ENCODE measurements at regions not wholly inside any gene's neighbourhood (a gene's known extent, or its start where the extent isn't known, plus 50 kb on each side); places are given as distances from the start of the nearest gene placed in this dataset.
"Not testable (repeated sequence)": the region's sequence is repeated elsewhere in the genome, so short reads cannot be mapped to it uniquely, and the experiment has no call there.

DNA sequence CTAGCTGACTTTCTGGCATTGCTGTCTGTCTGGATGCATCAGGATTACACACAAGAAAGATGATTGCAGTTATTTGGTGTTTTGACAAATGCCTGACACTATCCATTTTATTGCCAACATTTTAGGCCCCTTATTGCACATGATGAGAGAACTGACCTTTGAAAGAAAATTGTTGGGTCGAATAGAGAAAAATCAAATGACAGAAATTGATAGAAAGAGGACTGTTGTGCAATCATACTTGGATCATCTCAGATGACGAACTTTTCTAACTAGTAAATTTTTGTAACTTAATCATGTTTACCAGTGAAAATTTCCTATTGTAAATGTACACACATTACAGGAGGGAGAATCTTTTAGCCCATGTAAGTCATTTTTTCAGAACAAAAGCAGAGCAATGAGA is 251.5 kb upstream of the USP15 start:
- Histone ChIP-seq H3K79me2 (ENCODE audit: insufficient read depth, low read length) (no peaks in the 10 kb centered on the region), H3K9me3 (replicated peaks in 1 of 2; ENCODE audit: control insufficient read depth in 1 of 2, insufficient read depth in 1 of 2, low read length in 2 of 2) (peaks cover 0 to 3% of the 10 kb centered on the region in 2 donors), H3K36me3 (replicated peaks in 1 of 2; ENCODE audit: control insufficient read depth in 1 of 2, insufficient read depth in 2 of 2, low read length in 2 of 2) (no peaks in the 10 kb centered on the region), H3K4me1 (ENCODE audit: control insufficient read depth in 1 of 2, insufficient read depth in 2 of 2, low read length in 2 of 2) (peaks cover under 1 to 4% of the 10 kb centered on the region in 2 donors), H3K27ac (ENCODE audit: low read depth in 1 of 2, low read length in 2 of 2) (no peak overlapping the region), H3K9ac (ENCODE audit: insufficient read depth, low read length, poor library complexity, severe bottlenecking) (no peak overlapping the region), H3K4me2 (replicated peaks; ENCODE audit: extremely low read depth, low read length, poor library complexity, severe bottlenecking) (no peak overlapping the region), H4K20me1 (ENCODE audit: insufficient read depth, low read length) (no peaks in the 10 kb centered on the region), H3K4me3 (replicated peaks in 1 of 3; ENCODE audit: low read depth in 2 of 3, low read length in 3 of 3) (no peak overlapping the region), H2AFZ (ENCODE audit: insufficient read depth, low read depth, low read length, poor library complexity, severe bottlenecking) (no peak overlapping the region), H3K27me3 (ENCODE audit: control insufficient read depth in 2 of 2, insufficient read depth in 2 of 2, low read length in 2 of 2) (no peaks in the 10 kb centered on the region)
- WGBS (ENCODE audit: insufficient coverage): no CpG with 5 or more reads among the region's 2 CpGs
- DNase-seq: no peak
- Mint-ChIP-seq H3K9me3 (peaks cover 0 to 6% (median 2%) of the 10 kb centered on the region in 7 donors), H3K36me3 (no peaks in the 10 kb centered on the region), H3K4me3 (no peak overlapping the region), H3K27ac (no peak overlapping the region), H3K4me1 (peaks cover 2% of the 10 kb centered on the region), H3K27me3 (ENCODE audit: low read depth in 3 of 3) (no peaks in the 10 kb centered on the region)
- intact Hi-C loops (cut with micrococcal nuclease): loop anchor here in 1 of 2 donors (10.0 kb wide), 1 partner anchor 1364 kb away; no protein-coding TSS in a partner anchor
- TF ChIP-seq, protein P1, sequence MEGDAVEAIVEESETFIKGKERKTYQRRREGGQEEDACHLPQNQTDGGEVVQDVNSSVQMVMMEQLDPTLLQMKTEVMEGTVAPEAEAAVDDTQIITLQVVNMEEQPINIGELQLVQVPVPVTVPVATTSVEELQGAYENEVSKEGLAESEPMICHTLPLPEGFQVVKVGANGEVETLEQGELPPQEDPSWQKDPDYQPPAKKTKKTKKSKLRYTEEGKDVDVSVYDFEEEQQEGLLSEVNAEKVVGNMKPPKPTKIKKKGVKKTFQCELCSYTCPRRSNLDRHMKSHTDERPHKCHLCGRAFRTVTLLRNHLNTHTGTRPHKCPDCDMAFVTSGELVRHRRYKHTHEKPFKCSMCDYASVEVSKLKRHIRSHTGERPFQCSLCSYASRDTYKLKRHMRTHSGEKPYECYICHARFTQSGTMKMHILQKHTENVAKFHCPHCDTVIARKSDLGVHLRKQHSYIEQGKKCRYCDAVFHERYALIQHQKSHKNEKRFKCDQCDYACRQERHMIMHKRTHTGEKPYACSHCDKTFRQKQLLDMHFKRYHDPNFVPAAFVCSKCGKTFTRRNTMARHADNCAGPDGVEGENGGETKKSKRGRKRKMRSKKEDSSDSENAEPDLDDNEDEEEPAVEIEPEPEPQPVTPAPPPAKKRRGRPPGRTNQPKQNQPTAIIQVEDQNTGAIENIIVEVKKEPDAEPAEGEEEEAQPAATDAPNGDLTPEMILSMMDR (IDR thresholded peaks at IDR 0.05): no peak

DNA sequence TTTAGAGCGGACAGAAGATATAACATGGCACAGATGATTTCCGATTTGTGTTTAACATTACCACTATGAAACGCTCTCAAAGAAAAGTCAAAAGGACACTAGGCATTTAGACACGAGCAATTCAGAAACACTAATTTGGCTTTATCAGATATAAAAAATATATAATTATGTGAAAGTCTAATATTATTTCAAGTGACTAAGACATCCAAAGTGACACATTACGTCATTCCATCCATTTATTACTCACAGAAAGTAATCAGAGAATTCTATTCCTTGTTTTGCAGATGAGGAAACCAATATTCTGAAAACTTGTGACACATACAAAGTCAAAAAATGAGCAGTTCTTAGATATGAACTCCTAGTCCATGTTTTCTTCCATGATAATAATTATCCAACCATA is 250.8 kb upstream of the USP15 start:
- WGBS (ENCODE audit: insufficient coverage): no CpG with 5 or more reads among the region's 5 CpGs
- Mint-ChIP-seq H3K27me3 (ENCODE audit: low read depth in 3 of 3) (no peaks in the 10 kb centered on the region), H3K27ac (no peak overlapping the region), H3K36me3 (no peaks in the 10 kb centered on the region), H3K4me1 (peaks cover 2% of the 10 kb centered on the region), H3K4me3 (no peak overlapping the region), H3K9me3 (peaks cover 0 to 9% (median 2%) of the 10 kb centered on the region in 7 donors)
- Histone ChIP-seq H3K9me3 (replicated peaks in 1 of 2; ENCODE audit: control insufficient read depth in 1 of 2, insufficient read depth in 1 of 2, low read length in 2 of 2) (peaks cover 0 to 3% of the 10 kb centered on the region in 2 donors), H2AFZ (ENCODE audit: insufficient read depth, low read depth, low read length, poor library complexity, severe bottlenecking) (no peak overlapping the region), H3K27ac (ENCODE audit: low read depth in 1 of 2, low read length in 2 of 2) (no peak overlapping the region), H3K4me3 (replicated peaks in 1 of 3; ENCODE audit: low read depth in 2 of 3, low read length in 3 of 3) (no peak overlapping the region), H3K4me1 (ENCODE audit: control insufficient read depth in 1 of 2, insufficient read depth in 2 of 2, low read length in 2 of 2) (no peaks in the 10 kb centered on the region), H3K4me2 (replicated peaks; ENCODE audit: extremely low read depth, low read length, poor library complexity, severe bottlenecking) (no peak overlapping the region), H4K20me1 (ENCODE audit: insufficient read depth, low read length) (no peaks in the 10 kb centered on the region), H3K27me3 (ENCODE audit: control insufficient read depth in 2 of 2, insufficient read depth in 2 of 2, low read length in 2 of 2) (no peaks in the 10 kb centered on the region), H3K9ac (ENCODE audit: insufficient read depth, low read length, poor library complexity, severe bottlenecking) (no peak overlapping the region), H3K79me2 (ENCODE audit: insufficient read depth, low read length) (no peaks in the 10 kb centered on the region), H3K36me3 (replicated peaks in 1 of 2; ENCODE audit: control insufficient read depth in 1 of 2, insufficient read depth in 2 of 2, low read length in 2 of 2) (no peaks in the 10 kb centered on the region)
- TF ChIP-seq, protein P1 (IDR thresholded peaks at IDR 0.05): no peak
- intact Hi-C loops (cut with micrococcal nuclease): loop anchor here in 1 of 2 donors (10.0 kb wide), 1 partner anchor 1365 kb away; no protein-coding TSS in a partner anchor
- no peak for DNase-seq

DNA sequence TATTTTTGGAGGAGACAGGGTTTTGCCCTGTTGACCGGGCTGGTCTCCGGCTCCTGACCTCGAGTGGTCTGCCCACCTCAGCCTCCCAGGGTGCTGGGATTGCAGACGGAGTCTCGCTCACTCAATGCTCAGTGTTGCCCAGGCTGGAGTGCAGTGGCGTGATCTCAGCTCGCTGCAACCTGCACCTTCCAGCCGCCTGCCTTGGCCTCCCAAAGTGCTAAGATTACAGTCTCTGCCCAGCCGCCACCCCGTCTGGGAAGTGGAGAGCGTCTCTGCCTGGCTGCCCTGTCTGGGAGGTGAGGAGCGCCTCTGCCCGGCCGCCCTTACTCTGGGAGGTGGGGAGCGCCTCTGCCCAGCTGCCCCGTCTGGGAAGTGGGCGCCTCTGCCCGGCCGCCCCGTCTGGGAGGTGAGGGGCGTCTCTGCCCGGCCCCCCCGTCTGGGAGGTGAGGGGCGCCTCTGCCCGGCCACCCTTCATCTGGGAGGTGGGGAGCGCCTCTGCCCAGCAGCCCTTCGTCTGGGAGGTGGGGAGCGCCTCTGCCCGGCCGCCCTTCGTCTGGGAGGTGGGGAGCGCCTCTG is 249.8 kb upstream of the USP15 start:
- H3K9me3 Mint-ChIP-seq; H3K9me3 ChIP-seq (replicated peaks in 1 of 2; ENCODE audit: control insufficient read depth in 1 of 2, insufficient read depth in 1 of 2, low read length in 2 of 2); H3K36me3 Mint-ChIP-seq: not testable (repeated sequence)

More for the DNA sequence above, 249.8 kb upstream of the USP15 start:
- H3K27me3 ChIP-seq (ENCODE audit: control insufficient read depth in 2 of 2, insufficient read depth in 2 of 2, low read length in 2 of 2); DNase-seq; H3K4me3 ChIP-seq (replicated peaks in 1 of 3; ENCODE audit: low read depth in 2 of 3, low read length in 3 of 3); H3K79me2 ChIP-seq (ENCODE audit: insufficient read depth, low read length); H3K4me2 ChIP-seq (replicated peaks; ENCODE audit: extremely low read depth, low read length, poor library complexity, severe bottlenecking); H3K4me3 Mint-ChIP-seq; H3K4me1 Mint-ChIP-seq; intact Hi-C loops (cut with micrococcal nuclease); H3K36me3 ChIP-seq (replicated peaks in 1 of 2; ENCODE audit: control insufficient read depth in 1 of 2, insufficient read depth in 2 of 2, low read length in 2 of 2); H3K27ac Mint-ChIP-seq; H3K27ac ChIP-seq (ENCODE audit: low read depth in 1 of 2, low read length in 2 of 2); H3K9ac ChIP-seq (ENCODE audit: insufficient read depth, low read length, poor library complexity, severe bottlenecking); H2AFZ ChIP-seq (ENCODE audit: insufficient read depth, low read depth, low read length, poor library complexity, severe bottlenecking); H3K27me3 Mint-ChIP-seq (ENCODE audit: low read depth in 3 of 3); H4K20me1 ChIP-seq (ENCODE audit: insufficient read depth, low read length); H3K4me1 ChIP-seq (ENCODE audit: control insufficient read depth in 1 of 2, insufficient read depth in 2 of 2, low read length in 2 of 2): not testable (repeated sequence)
- 97% methylated on average over 20 of the region's 32 CpGs for WGBS (ENCODE audit: insufficient coverage)

Data from CD14-positive monocyte (primary cell).